Testis (tissue), 2 donors: ENCODE measurements at regions not wholly inside any gene's neighbourhood (a gene's known extent, or its start where the extent isn't known, plus 50 kb on each side); places are given as distances from the start of the nearest gene placed in this dataset.
"Not testable (repeated sequence)": the region's sequence is repeated elsewhere in the genome, so short reads cannot be mapped to it uniquely, and the experiment has no call there.

Experiments
- DNase-seq: peaks from one replicate; pipeline ENCODE4 v3.0.0-alpha.2; 2019
- H3K27ac ChIP-seq, 2 donors: fragments of 200-600 bp; sonication (generic); one replicate each; pipeline ENCODE4 v1.5.1; 2019
- H3K27me3 ChIP-seq: fragments of 200-600 bp; sonication (generic); one replicate; pipeline ENCODE4 v1.5.1; 2019
- H3K36me3 ChIP-seq: fragments of 200-600 bp; sonication (generic); one replicate; pipeline ENCODE4 v1.5.1; 2017; ENCODE audit warnings: low read depth; ENCODE audit errors: missing control alignments
- H3K4me1 ChIP-seq: fragments of 200-600 bp; sonication (generic); one replicate; pipeline ENCODE4 v1.5.1; 2019
- H3K4me3 ChIP-seq, 2 donors: fragments of 200-600 bp; sonication (generic); one replicate each; pipeline ENCODE4 v1.5.1; 2017 to 2019
- H3K9me3 ChIP-seq: fragments of 200-600 bp; sonication (generic); one replicate; pipeline ENCODE4 v1.5.1; 2017
- CTCF ChIP-seq, 3 experiments: fragments of 450-650 bp in 2 of 3; fragments of 200-600 bp in 1 of 3; sonication (generic) in 1 of 3; IDR thresholded peaks; one replicate each; pipeline ENCODE4 v1.5.1; 2016 to 2019; ENCODE audit warnings: antibody characterized with exemption in 3 of 3, mild to moderate bottlenecking in 2 of 3, moderate library complexity in 1 of 3
- POLR2A ChIP-seq: fragments of 450-650 bp; IDR thresholded peaks from one replicate; pipeline ENCODE4 v1.6.1; 2017; ENCODE audit warnings: antibody characterized with exemption, mild to moderate bottlenecking, moderate library complexity
- WGBS, 2 donors: methylation state at CpG; one replicate each; pipeline ENCODE4 v1.1.5; 2018; 5-methylcytosine and 5-hydroxymethylcytosine counted together
- intact Hi-C: fragments of 100-400 bp; cut with DNase I; formaldehyde crosslinking; loops from one replicate; pipeline ENCODE4 v1.15.1; 2023; ENCODE audit warnings: low total_unique reads

- TF ChIP-seq CTCF (IDR thresholded peaks at IDR 0.05) (no peak), POLR2A (no peak)
- Histone ChIP-seq H3K36me3 (no peaks in the 10 kb centered on the region), H3K27me3 (no peaks in the 10 kb centered on the region), H3K9me3 (no peaks in the 10 kb centered on the region), H3K4me3 (no peak overlapping the region), H3K4me1 (peaks cover 3% of the 10 kb centered on the region), H3K27ac (no peak overlapping the region)
- no peak for DNase-seq
- WGBS, 2 donors = 88 to 89% methylated on average over 1 of the region's 1 CpG
- intact Hi-C loops = no loop called here
Measured at GRCh38 chr2:34239511-34239910, 640.4 kb upstream of the FAM98A start.

DNA sequence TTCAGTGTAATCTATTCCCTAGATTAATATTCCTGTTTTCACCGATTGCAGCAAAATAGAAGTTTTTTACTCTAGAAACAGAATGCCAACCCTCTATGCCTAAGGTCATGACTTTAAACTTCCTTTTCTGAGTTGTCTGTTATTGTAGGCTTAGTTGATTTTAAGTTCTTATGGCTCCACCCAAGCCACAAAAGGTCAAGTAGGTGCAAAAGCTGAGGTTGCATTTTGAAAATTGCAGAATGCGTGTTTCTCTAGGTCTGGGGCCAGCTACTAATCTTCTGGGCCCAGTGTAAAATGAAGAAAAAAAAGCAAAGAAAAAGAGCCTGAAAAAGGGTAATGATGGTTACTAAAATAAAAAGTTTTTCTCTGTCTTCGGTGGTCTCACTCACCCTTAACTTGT is 635.7 kb upstream of the FAM98A start:
- no peaks in the 10 kb centered on the region for H3K9me3 ChIP-seq
- no peak for TF ChIP-seq POLR2A
- no peak for TF ChIP-seq CTCF (IDR thresholded peaks at IDR 0.05)
- DNase-seq = no peak
- no peaks in the 10 kb centered on the region for H3K36me3 ChIP-seq
- H3K27me3 ChIP-seq = no peaks in the 10 kb centered on the region
- H3K27ac ChIP-seq = no peak overlapping the region
- H3K4me1 ChIP-seq = no peaks in the 10 kb centered on the region
- H3K4me3 ChIP-seq = no peak overlapping the region
- intact Hi-C loops = no loop called here
- 73 to 75% methylated on average over 3 of the region's 3 CpGs for WGBS, 2 donors

GRCh38 chr2:34229998-34230397 is 630.9 kb upstream of the FAM98A start:
- Histone ChIP-seq H3K4me3 (no peak overlapping the region), H3K4me1 (no peaks in the 10 kb centered on the region), H3K9me3 (no peaks in the 10 kb centered on the region), H3K27me3 (no peaks in the 10 kb centered on the region), H3K36me3 (no peaks in the 10 kb centered on the region), H3K27ac (peak overlapping the region in 1 of 2 donors; percentile 3)
- TF ChIP-seq CTCF (IDR thresholded peaks at IDR 0.05) (no peak), POLR2A (no peak)
- intact Hi-C loops = no loop called here
- DNase-seq = no peak
- WGBS, 2 donors = 55 to 69% methylated on average over 1 of the region's 1 CpG

DNA sequence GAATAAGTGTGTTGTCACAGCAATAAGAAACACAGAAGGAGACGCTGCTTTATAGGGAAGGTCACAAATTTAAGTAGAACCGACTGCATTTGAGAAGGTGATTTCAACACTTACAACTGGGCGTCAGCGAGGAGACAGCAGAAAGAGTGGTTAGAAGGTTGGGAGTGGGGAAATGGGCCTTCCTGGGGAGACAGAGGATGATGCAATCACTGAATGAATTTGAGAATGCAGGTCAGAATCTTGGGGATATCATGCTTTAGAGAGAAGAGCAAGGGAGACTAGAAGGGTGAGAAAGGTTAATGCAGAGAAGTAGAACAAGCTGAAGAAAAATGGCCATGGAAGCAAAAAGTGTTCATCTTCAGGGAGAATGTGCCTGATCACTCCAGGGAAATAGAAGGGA is 616.1 kb upstream of the FAM98A start:
- H3K36me3 ChIP-seq = no peaks in the 10 kb centered on the region
- H3K4me3 ChIP-seq = no peak overlapping the region
- H3K9me3 ChIP-seq = no peaks in the 10 kb centered on the region
- TF ChIP-seq CTCF (IDR thresholded peaks at IDR 0.05) = no peak
- TF ChIP-seq POLR2A = no peak
- intact Hi-C loops = no loop called here
- H3K27ac ChIP-seq = no peak overlapping the region
- no peaks in the 10 kb centered on the region for H3K27me3 ChIP-seq
- DNase-seq = no peak
- WGBS, 2 donors = 90 to 94% methylated on average over 4 of the region's 4 CpGs
- H3K4me1 ChIP-seq = no peaks in the 10 kb centered on the region

- DNase-seq, H3K36me3 ChIP-seq, H3K9me3 ChIP-seq, H3K27me3 ChIP-seq, intact Hi-C loops, H3K4me1 ChIP-seq, H3K4me3 ChIP-seq, H3K27ac ChIP-seq: not testable (repeated sequence)
- WGBS, 2 donors = 85% methylated on average over 8 of the region's 8 CpGs
Measured at GRCh38 chr2:34210382-34210781, 611.3 kb upstream of the FAM98A start.
